ENCODE measurements at regions not wholly inside any gene's neighbourhood (a gene's known extent, or its start where the extent isn't known, plus 50 kb on each side); places are given as distances from the start of the nearest gene placed in this dataset.

DNA sequence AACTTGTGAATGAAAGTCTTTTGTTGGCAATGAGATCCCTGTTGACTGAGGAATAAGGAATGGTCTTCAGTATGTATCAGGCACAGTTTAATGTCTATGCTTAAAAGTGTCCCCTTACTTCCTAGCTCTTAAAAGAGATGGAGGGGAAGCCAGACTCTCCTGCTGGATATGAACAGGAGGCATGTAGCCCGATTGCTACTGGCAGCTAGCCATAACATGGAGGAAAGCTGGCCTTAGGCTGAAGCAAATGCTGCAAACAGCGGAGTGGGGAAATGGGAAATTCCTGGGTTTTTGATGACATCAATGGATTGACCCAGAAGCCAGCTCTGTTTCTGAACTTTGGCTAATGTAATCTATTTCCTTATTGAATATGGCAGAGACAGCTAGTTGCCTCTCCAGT, 266.1 kb downstream of the SLC4A3 start:
- no peaks in the 10 kb centered on the region for H3K4me1 ChIP-seq (ENCODE audit: insufficient read depth, low read length)
- H4K20me1 ChIP-seq (ENCODE audit: low read length): no peaks in the 10 kb centered on the region
- no peak for TF ChIP-seq EZH2phosphoT487 (IDR thresholded peaks at IDR 0.05; ENCODE audit: borderline replicate concordance, low read length)
- TF ChIP-seq, protein P1, sequence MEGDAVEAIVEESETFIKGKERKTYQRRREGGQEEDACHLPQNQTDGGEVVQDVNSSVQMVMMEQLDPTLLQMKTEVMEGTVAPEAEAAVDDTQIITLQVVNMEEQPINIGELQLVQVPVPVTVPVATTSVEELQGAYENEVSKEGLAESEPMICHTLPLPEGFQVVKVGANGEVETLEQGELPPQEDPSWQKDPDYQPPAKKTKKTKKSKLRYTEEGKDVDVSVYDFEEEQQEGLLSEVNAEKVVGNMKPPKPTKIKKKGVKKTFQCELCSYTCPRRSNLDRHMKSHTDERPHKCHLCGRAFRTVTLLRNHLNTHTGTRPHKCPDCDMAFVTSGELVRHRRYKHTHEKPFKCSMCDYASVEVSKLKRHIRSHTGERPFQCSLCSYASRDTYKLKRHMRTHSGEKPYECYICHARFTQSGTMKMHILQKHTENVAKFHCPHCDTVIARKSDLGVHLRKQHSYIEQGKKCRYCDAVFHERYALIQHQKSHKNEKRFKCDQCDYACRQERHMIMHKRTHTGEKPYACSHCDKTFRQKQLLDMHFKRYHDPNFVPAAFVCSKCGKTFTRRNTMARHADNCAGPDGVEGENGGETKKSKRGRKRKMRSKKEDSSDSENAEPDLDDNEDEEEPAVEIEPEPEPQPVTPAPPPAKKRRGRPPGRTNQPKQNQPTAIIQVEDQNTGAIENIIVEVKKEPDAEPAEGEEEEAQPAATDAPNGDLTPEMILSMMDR (conservative IDR thresholded peaks at IDR 0.05; ENCODE audit: low read depth, low read length): no peak
- TF ChIP-seq EZH2 (IDR thresholded peaks at IDR 0.05; ENCODE audit: low read length, unreplicated experiment): no peak
- intact Hi-C loops (cut with micrococcal nuclease): no loop called here
- no peak overlapping the region for H3K4me3 ChIP-seq (ENCODE audit: low read length)
- ATAC-seq: no peak
- no peak overlapping the region for H2AFZ ChIP-seq (ENCODE audit: low read length)
- DNase-seq: no peak
- H3K27me3 ChIP-seq (ENCODE audit: low read length): no peaks in the 10 kb centered on the region
- H3K36me3 ChIP-seq (ENCODE audit: low read depth, low read length): no peaks in the 10 kb centered on the region
- ChIA-PET CTCF (no interaction called here), POLR2A (ENCODE audit: unreplicated experiment) (no interaction called here)
- no peak overlapping the region for H3K27ac ChIP-seq (ENCODE audit: low read length)
- H3F3A ChIP-seq (ENCODE audit: low read length, unreplicated experiment): no peaks in the 10 kb centered on the region
- no TSS peak for BruUV-seq (replicated peaks)
- no peaks in the 10 kb centered on the region for H3K79me2 ChIP-seq (ENCODE audit: low read length)
- no peaks in the 10 kb centered on the region for H3K9me3 ChIP-seq (ENCODE audit: low read length)
- no peaks in the 10 kb centered on the region for H3K9me2 ChIP-seq (replicated peaks; ENCODE audit: low read length)
- H3K4me2 ChIP-seq (ENCODE audit: low read length): no peak overlapping the region
- H3K9ac ChIP-seq (ENCODE audit: low read length): no peak overlapping the region

DNA sequence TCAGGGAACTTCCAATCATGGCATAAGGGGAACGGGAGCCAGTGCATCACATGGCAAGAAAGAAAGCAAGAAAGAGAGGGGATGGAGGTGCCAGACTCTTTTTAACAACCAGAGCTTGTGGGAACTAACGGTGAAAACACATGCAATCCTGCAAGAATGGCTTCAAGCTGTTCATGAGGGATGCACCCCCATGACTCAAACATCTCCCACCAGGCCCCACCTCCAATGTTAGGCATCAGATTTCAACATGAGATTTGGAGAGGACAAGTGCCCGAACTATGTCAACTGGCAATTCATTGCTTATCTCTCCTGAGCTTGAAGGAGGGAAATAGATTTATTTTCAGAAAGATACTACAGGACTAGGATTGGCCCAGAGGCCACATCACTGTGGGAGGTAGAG, 270.0 kb downstream of the SLC4A3 start:
- Histone ChIP-seq H3F3A (ENCODE audit: low read length, unreplicated experiment) (no peaks in the 10 kb centered on the region), H3K4me2 (ENCODE audit: low read length) (no peak overlapping the region), H3K4me1 (ENCODE audit: insufficient read depth, low read length) (no peaks in the 10 kb centered on the region), H4K20me1 (ENCODE audit: low read length) (no peaks in the 10 kb centered on the region), H3K4me3 (ENCODE audit: low read length) (no peak overlapping the region), H3K9me3 (ENCODE audit: low read length) (no peaks in the 10 kb centered on the region), H3K9me2 (replicated peaks; ENCODE audit: low read length) (no peaks in the 10 kb centered on the region), H3K36me3 (ENCODE audit: low read depth, low read length) (no peaks in the 10 kb centered on the region), H3K27me3 (ENCODE audit: low read length) (no peaks in the 10 kb centered on the region), H3K79me2 (ENCODE audit: low read length) (no peaks in the 10 kb centered on the region), H2AFZ (ENCODE audit: low read length) (no peak overlapping the region), H3K27ac (ENCODE audit: low read length) (no peak overlapping the region), H3K9ac (ENCODE audit: low read length) (no peak overlapping the region)
- ChIA-PET CTCF (no interaction called here), POLR2A (ENCODE audit: unreplicated experiment) (interaction anchor here (0.7 kb wide), 1 partner anchor 11 kb away, joined by 3 read pairs; no protein-coding TSS in a partner anchor)
- TF ChIP-seq EZH2 (IDR thresholded peaks at IDR 0.05; ENCODE audit: low read length, unreplicated experiment) (no peak), EZH2phosphoT487 (IDR thresholded peaks at IDR 0.05; ENCODE audit: borderline replicate concordance, low read length) (no peak)
- TF ChIP-seq, protein P1 (conservative IDR thresholded peaks at IDR 0.05; ENCODE audit: low read depth, low read length): no peak
- no TSS peak for BruUV-seq (replicated peaks)
- DNase-seq (no peak), ATAC-seq (no peak)
- intact Hi-C loops (cut with micrococcal nuclease): no loop called here

DNA sequence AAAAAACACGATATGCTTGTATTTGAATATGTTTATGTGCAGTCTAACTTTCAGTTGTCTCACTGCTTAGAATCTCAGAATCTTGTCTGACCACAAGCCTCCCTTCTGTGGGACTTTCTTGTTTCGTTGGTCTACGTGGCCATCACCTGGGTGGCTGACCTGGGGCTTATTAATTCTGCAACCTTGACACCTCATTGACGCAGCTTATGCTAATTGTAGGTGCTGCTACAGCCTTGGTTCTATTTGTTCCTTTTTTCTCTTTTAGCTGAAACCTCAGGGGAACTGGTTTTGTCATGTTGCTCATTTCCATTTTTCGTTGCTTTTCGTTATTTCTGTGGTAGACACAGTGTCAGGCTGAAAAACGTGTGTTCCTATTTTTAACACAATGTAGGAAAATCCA, 273.7 kb downstream of the SLC4A3 start:
- Histone ChIP-seq H3K36me3 (ENCODE audit: low read depth, low read length) (no peaks in the 10 kb centered on the region), H3K4me1 (ENCODE audit: insufficient read depth, low read length) (no peaks in the 10 kb centered on the region), H3F3A (ENCODE audit: low read length, unreplicated experiment) (no peaks in the 10 kb centered on the region), H3K27ac (ENCODE audit: low read length) (no peak overlapping the region), H3K4me3 (ENCODE audit: low read length) (no peak overlapping the region), H4K20me1 (ENCODE audit: low read length) (no peaks in the 10 kb centered on the region), H3K9me3 (ENCODE audit: low read length) (no peaks in the 10 kb centered on the region), H3K79me2 (ENCODE audit: low read length) (no peaks in the 10 kb centered on the region), H3K9ac (ENCODE audit: low read length) (no peak overlapping the region), H2AFZ (ENCODE audit: low read length) (no peak overlapping the region), H3K9me2 (replicated peaks; ENCODE audit: low read length) (no peaks in the 10 kb centered on the region), H3K4me2 (ENCODE audit: low read length) (no peak overlapping the region), H3K27me3 (ENCODE audit: low read length) (no peaks in the 10 kb centered on the region)
- intact Hi-C loops (cut with micrococcal nuclease): no loop called here
- ChIA-PET POLR2A (ENCODE audit: unreplicated experiment) (no interaction called here), CTCF (no interaction called here)
- DNase-seq (no peak), ATAC-seq (no peak)
- TF ChIP-seq EZH2 (IDR thresholded peaks at IDR 0.05; ENCODE audit: low read length, unreplicated experiment) (no peak), EZH2phosphoT487 (IDR thresholded peaks at IDR 0.05; ENCODE audit: borderline replicate concordance, low read length) (no peak)
- TF ChIP-seq, protein P1 (conservative IDR thresholded peaks at IDR 0.05; ENCODE audit: low read depth, low read length): no peak
- no TSS peak for BruUV-seq (replicated peaks)
